Cerebellar cortex (tissue), 1 donor: ENCODE measurements at regions not wholly inside any gene's neighbourhood (a gene's known extent, or its start where the extent isn't known, plus 50 kb on each side); places are given as distances from the start of the nearest gene placed in this dataset.

Experiments used
- DNase-seq: peaks from one replicate; pipeline ENCODE4 v3.0.0-alpha.2; 2015; ENCODE audit warnings: low spot score

DNA sequence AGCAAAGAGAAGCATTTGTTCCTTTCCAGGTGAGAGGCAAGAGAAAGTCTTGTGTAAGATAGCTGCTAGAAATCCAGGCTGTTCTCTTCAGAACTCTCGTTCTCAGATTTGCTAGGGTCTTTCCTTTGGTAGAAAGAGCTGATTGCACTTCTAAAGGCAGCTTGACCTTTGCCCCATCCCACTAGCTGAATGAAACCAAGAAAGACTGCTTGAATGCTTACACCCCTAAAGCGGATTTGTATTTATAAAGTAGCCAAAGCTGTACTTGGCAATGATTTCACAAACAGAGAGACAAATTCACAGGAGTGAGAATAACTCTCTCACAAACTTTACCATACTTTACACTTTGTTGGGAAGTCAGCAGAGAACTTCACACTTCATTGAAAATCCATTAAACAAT is 424.1 kb downstream of the TTLL7 start:
- DNase-seq: no peak

DNA sequence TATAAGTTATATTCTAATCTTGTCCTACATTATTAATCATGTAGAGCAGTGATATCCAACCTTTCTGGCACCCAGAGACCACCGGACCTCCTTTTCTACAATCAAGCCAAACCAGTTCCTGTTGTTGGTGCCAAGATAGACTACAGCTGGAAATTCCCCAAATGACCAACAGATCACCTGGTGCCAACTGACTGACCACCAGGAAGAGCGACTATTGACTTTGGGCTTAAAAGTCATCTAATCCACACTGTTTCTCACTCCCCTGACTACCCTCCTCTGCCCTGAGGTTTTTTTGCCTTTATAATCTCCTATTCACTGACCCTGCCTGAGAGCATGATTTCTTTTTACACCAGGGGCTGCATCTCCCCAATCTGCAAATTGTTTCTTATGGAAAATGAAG is 425.2 kb downstream of the TTLL7 start:
- DNase-seq: no peak

GRCh38 chr1:83571536-83571935 is 427.4 kb downstream of the TTLL7 start:
- DNase-seq: no peak

DNA sequence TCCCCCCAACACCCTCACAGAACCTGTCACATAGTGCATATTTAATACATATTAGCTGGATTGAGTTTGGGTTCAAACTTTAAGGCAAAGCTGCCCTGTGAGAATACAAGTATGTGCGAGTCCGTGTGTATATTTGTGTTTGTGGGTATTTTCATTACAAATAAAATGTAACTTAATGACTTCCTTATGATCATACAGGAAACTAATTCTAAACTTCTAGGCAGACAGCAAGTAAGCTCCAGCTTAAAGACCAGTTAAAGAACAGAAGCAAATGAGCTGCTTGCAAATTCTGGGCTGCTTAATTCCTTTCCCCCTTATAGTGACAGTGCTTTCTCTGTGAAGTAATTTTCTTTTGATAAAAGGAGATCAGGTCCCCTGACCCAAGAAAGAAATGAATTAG is 437.6 kb downstream of the TTLL7 start:
- DNase-seq: no peak

- no peak for DNase-seq
Observed at GRCh38 chr1:83559129-83559840, 439.6 kb downstream of the TTLL7 start.

GRCh38 chr1:83555871-83556270 is 443.1 kb downstream of the TTLL7 start:
- DNase-seq: no peak

DNA sequence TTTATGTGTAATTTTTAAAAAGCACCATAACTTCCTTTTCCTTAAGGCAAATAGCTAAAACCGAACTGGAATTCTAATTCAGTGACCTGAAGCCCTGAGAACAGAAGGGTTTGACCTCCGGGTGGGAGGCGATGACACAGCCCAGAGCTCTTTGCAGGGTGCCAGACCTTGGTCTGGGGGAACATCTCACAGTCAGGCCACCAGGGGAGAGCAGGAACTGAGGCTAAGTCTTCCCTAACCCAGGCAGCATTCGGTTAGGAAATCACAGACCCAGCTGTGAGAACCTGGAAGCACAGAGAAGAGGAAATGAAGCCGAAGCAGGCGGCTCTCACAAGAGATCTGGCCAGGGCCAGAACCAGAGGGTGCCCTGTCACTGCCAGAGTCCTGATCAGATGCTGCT is 444.8 kb downstream of the TTLL7 start:
- no peak for DNase-seq

GRCh38 chr1:83552820-83553219 is 446.1 kb downstream of the TTLL7 start:
- no peak for DNase-seq

- no peak for DNase-seq
Observed at GRCh38 chr1:83548311-83548710, 450.6 kb downstream of the TTLL7 start.

DNA sequence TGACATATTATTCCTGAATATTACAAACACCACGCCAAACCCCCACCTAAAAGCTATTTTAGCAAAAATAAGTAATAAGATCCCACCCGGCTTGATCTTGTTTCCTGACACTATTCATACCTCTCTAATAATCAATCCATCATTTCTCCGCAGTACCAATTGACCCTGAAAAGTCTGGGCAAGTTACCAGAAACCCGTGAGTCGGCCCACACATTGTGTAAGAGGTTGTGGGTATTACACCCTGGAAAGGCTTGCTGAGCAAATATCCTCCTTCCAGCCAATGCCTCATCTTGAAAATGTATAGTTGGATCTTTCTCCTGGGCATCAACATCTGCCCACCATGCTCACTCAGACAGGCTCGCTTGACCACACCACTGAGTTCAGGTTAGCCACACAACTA is 451.0 kb downstream of the TTLL7 start:
- DNase-seq: no peak

- DNase-seq: no peak
Observed at GRCh38 chr1:83546874-83547273, 452.1 kb downstream of the TTLL7 start.

DNA sequence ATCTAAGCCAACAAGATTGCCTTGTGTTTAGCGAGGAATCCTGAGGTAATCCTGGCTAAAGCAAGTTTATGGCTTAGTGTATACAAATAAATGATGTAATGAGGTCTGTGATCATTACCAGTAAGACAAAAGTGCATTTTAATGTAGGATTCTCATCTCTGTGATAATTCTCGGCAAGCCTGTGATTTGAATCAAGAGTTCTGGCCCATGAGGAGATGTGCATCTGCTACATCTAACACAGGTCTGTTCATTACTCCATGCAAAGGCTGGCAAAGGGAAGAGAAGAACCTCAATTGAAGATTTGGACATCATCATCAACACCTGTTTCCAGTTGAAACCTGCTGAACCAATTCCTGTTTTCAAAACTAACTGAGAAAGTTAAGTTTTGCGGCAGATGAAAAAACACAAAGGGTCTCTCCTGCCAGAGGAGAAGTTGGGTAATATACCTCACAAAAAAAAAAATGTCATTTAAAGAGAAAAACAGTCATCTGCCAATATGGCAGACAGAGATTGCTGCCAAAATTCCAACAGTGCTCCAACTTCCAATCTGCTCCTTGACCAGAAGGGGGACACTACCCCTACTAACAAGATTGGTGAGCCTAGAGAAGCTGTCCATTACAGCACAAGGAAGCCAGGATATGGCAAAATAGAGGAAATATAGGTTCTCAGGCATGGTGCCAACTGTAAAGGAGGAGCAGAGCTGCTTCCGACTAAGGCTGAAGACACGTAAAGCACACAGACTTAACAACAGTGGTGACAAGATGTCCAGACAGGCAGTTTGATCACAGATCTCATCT is 453.7 kb downstream of the TTLL7 start:
- no peak for DNase-seq

DNA sequence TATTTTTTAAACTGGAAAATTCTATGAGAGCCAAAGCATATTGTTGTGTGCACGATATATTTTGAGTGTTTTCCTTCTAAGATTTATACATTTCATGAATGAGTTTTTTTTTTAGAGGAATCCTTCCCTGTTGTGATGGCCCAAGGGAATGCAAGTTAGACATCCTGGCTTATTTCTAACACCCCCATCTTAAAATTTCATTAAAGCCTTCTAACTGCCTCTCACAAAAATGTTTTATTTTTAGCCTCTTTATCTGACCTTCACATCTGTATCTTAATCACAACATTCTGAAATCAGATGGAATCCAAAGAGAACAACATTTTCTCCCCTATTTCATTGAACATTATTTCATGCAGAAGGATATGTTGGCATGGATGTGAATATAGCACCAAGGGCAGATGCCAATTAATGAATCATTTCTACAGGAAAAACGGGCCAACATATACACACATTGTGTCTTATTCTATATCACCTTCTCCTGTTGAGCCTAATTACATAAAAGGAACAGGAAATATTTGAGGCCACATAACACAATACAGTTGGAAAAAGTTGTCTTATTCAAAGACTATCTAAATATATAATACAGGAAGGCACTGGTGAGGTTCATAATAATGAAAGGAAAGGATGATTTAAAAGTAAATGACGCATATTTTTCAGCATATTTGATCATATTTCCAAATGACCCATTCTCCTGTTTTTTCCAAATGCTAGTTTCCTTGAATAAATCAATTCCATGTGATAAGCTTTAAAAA is 455.5 kb downstream of the TTLL7 start:
- no peak for DNase-seq

DNA sequence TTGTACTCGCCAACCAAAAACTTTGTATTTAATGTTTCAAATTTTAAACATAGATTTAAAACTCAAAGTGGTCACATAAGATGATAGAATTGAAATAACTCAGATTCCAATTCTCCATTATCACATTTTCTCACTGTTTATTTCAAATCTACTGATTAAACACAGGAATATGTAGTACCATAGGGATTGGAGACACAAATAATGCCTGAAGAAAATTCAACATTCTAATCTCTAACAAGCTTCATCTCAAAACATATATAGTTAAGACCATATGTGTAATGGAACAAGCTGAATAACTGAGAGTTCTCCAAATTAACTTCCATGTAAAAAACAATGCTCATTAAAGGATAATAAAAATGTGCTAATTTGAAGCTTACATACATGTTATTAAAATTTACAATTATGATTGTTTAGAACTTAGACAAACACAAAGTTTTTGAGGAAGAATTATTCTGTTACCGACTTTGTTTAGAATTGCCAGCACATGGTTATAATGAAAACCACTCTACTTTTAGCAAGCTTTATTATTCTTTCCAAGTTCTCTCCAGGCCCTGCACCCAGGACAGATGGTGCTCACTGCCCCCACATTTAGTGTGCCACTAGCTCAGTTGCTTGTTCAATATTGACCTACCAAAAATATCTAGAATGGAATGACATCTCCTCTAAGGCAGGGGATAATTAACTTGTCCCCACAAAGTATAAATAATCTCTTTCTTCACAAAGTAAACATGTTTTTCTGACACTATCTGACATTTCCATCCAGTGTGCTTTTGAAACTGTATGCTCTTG is 467.2 kb downstream of the TTLL7 start:
- DNase-seq: no peak

GRCh38 chr1:83530506-83530905 is 468.4 kb downstream of the TTLL7 start:
- no peak for DNase-seq

DNA sequence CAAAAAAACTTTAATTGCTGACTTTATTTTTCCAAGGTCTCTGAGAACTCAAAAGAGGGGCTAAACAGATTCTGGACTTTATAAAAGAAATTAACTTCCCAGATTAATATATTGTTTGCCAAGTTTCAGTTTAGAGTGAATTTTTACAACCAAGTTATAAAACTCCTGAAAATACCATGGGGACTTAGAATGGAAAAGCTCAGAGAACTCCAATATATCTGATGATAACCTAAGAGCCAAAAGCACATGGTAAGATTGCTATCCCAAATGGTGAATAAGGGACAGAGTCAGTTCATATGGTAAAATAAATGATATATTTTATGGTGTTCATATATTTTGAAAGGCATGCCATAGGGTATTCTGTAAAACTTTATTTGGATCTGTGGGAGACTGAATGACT is 470.9 kb downstream of the TTLL7 start:
- DNase-seq: no peak

GRCh38 chr1:83520797-83521196 is 478.1 kb downstream of the TTLL7 start:
- no peak for DNase-seq

- no peak for DNase-seq
Observed at GRCh38 chr1:83516369-83516768, 482.6 kb downstream of the TTLL7 start.

DNA sequence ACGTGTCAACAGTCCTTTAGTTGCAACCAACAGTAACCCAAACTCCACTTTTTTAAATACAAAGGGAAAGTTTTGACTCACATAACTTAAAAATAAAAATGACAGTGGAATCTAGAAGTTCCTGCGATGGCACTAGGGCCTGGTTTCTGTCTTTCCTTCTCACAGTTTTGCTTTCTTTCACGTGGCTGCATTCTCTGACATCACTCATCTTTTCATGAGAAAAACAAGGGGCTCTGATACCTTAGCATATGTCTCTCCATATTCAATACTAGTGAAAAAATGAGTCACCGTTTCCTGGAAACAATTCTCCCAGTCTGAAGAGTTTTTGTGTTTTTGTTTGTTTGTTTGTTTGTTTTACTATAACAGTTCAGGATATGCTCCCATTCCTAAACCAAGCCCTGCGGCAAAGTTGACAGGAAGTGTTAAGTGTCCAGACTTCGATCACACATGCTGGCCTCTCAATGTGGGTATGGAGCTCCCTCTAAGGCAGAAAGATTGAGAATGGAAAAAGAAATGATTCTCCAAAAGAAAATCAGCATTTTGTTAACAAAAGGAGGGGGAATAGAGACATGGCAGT is 483.3 kb downstream of the TTLL7 start:
- DNase-seq: no peak

GRCh38 chr1:83512373-83513193 is 486.3 kb downstream of the TTLL7 start:
- no peak for DNase-seq
